ENCODE measurements at regions not wholly inside any gene's neighbourhood (a gene's known extent, or its start where the extent isn't known, plus 50 kb on each side); places are given as distances from the start of the nearest gene placed in this dataset.

- Histone ChIP-seq H3K4me1 (ENCODE audit: control insufficient read depth, low read depth, low read length) (peaks cover 2% of the 10 kb centered on the region), H3K18ac (ENCODE audit: low read length) (no peak overlapping the region), H3K79me2 (ENCODE audit: control insufficient read depth, insufficient read depth, low read length) (no peaks in the 10 kb centered on the region), H3K27ac (ENCODE audit: low read depth, low read length) (no peak overlapping the region), H4K8ac (ENCODE audit: low read depth, low read length) (no peak overlapping the region), H3K4ac (ENCODE audit: low read depth, low read length) (no peak overlapping the region), H4K5ac (ENCODE audit: low read length) (no peak overlapping the region), H3K27me3 (ENCODE audit: insufficient read depth, low read length, poor library complexity) (no peaks in the 10 kb centered on the region), H3K79me1 (ENCODE audit: low read length) (no peaks in the 10 kb centered on the region), H2BK120ac (ENCODE audit: low read depth, low read length) (no peak overlapping the region), H3K36me3 (ENCODE audit: control insufficient read depth, insufficient read depth, low read length) (no peaks in the 10 kb centered on the region), H3K56ac (ENCODE audit: low read length) (no peak overlapping the region), H2AK5ac (ENCODE audit: low read length) (no peak overlapping the region), H2BK15ac (replicated peaks; ENCODE audit: low read depth) (no peak overlapping the region), H3K23ac (ENCODE audit: low read length) (no peak overlapping the region), H3K9ac (ENCODE audit: low read length) (no peak overlapping the region), H3K4me2 (ENCODE audit: low read length) (no peak overlapping the region), H3K4me3 (ENCODE audit: low read length) (no peak overlapping the region), H2BK5ac (ENCODE audit: low read length) (no peak overlapping the region)
- no peak for DNase-seq
Observed at GRCh38 chr12:30814295-30814655, 59.5 kb upstream of the CAPRIN2 start.

GRCh38 chr12:30813525-30814294, 59.0 kb upstream of the CAPRIN2 start:
- Histone ChIP-seq H3K23ac (ENCODE audit: low read length) (no peak overlapping the region), H3K27me3 (ENCODE audit: insufficient read depth, low read length, poor library complexity) (no peaks in the 10 kb centered on the region), H4K8ac (ENCODE audit: low read depth, low read length) (no peak overlapping the region), H3K9ac (ENCODE audit: low read length) (no peak overlapping the region), H3K79me1 (ENCODE audit: low read length) (no peaks in the 10 kb centered on the region), H3K18ac (ENCODE audit: low read length) (no peak overlapping the region), H3K4ac (ENCODE audit: low read depth, low read length) (no peak overlapping the region), H4K5ac (ENCODE audit: low read length) (no peak overlapping the region), H2AK5ac (ENCODE audit: low read length) (no peak overlapping the region), H3K36me3 (ENCODE audit: control insufficient read depth, insufficient read depth, low read length) (no peaks in the 10 kb centered on the region), H3K4me2 (ENCODE audit: low read length) (no peak overlapping the region), H3K4me3 (ENCODE audit: low read length) (no peak overlapping the region), H3K79me2 (ENCODE audit: control insufficient read depth, insufficient read depth, low read length) (no peaks in the 10 kb centered on the region), H3K56ac (ENCODE audit: low read length) (no peak overlapping the region), H2BK15ac (replicated peaks; ENCODE audit: low read depth) (no peak overlapping the region), H2BK120ac (ENCODE audit: low read depth, low read length) (no peak overlapping the region), H2BK5ac (ENCODE audit: low read length) (no peak overlapping the region), H3K27ac (ENCODE audit: low read depth, low read length) (no peak overlapping the region), H3K4me1 (ENCODE audit: control insufficient read depth, low read depth, low read length) (peaks cover 2% of the 10 kb centered on the region)
- no peak for DNase-seq
- no CpG with 5 or more reads among the region's 3 CpGs for WGBS (ENCODE audit: extremely low coverage, insufficient coverage, low lambda C conversion rate)

GRCh38 chr12:30811966-30812365, 57.2 kb upstream of the CAPRIN2 start:
- Histone ChIP-seq H3K56ac (ENCODE audit: low read length) (no peak overlapping the region), H3K27ac (ENCODE audit: low read depth, low read length) (no peak overlapping the region), H4K8ac (ENCODE audit: low read depth, low read length) (no peak overlapping the region), H3K36me3 (ENCODE audit: control insufficient read depth, insufficient read depth, low read length) (no peaks in the 10 kb centered on the region), H3K18ac (ENCODE audit: low read length) (no peak overlapping the region), H3K4me1 (ENCODE audit: control insufficient read depth, low read depth, low read length) (peaks cover 2% of the 10 kb centered on the region), H3K27me3 (ENCODE audit: insufficient read depth, low read length, poor library complexity) (no peaks in the 10 kb centered on the region), H3K9ac (ENCODE audit: low read length) (no peak overlapping the region), H3K23ac (ENCODE audit: low read length) (no peak overlapping the region), H2BK120ac (ENCODE audit: low read depth, low read length) (no peak overlapping the region), H2BK15ac (replicated peaks; ENCODE audit: low read depth) (no peak overlapping the region), H3K4me2 (ENCODE audit: low read length) (no peak overlapping the region), H4K5ac (ENCODE audit: low read length) (no peak overlapping the region), H3K79me1 (ENCODE audit: low read length) (no peaks in the 10 kb centered on the region), H2AK5ac (ENCODE audit: low read length) (no peak overlapping the region), H3K4ac (ENCODE audit: low read depth, low read length) (no peak overlapping the region), H3K4me3 (ENCODE audit: low read length) (no peak overlapping the region), H3K79me2 (ENCODE audit: control insufficient read depth, insufficient read depth, low read length) (no peaks in the 10 kb centered on the region), H2BK5ac (ENCODE audit: low read length) (no peak overlapping the region)
- peak; percentile 34 for DNase-seq
- no CpG with 5 or more reads among the region's 4 CpGs for WGBS (ENCODE audit: extremely low coverage, insufficient coverage, low lambda C conversion rate)

GRCh38 chr12:30810918-30811317, 56.2 kb upstream of the CAPRIN2 start:
- Histone ChIP-seq H3K56ac (ENCODE audit: low read length) (no peak overlapping the region), H3K18ac (ENCODE audit: low read length) (no peak overlapping the region), H3K4me1 (ENCODE audit: control insufficient read depth, low read depth, low read length) (no peaks in the 10 kb centered on the region), H4K5ac (ENCODE audit: low read length) (no peak overlapping the region), H3K23ac (ENCODE audit: low read length) (no peak overlapping the region), H3K79me1 (ENCODE audit: low read length) (no peaks in the 10 kb centered on the region), H3K36me3 (ENCODE audit: control insufficient read depth, insufficient read depth, low read length) (no peaks in the 10 kb centered on the region), H2BK5ac (ENCODE audit: low read length) (no peak overlapping the region), H3K27ac (ENCODE audit: low read depth, low read length) (no peak overlapping the region), H3K79me2 (ENCODE audit: control insufficient read depth, insufficient read depth, low read length) (no peaks in the 10 kb centered on the region), H3K9ac (ENCODE audit: low read length) (no peak overlapping the region), H4K8ac (ENCODE audit: low read depth, low read length) (no peak overlapping the region), H3K4me2 (ENCODE audit: low read length) (no peak overlapping the region), H3K27me3 (ENCODE audit: insufficient read depth, low read length, poor library complexity) (no peaks in the 10 kb centered on the region), H2BK120ac (ENCODE audit: low read depth, low read length) (no peak overlapping the region), H2BK15ac (replicated peaks; ENCODE audit: low read depth) (no peak overlapping the region), H2AK5ac (ENCODE audit: low read length) (no peak overlapping the region), H3K4me3 (ENCODE audit: low read length) (no peak overlapping the region), H3K4ac (ENCODE audit: low read depth, low read length) (no peak overlapping the region)
- no peak for DNase-seq
- no CpG with 5 or more reads among the region's 2 CpGs for WGBS (ENCODE audit: extremely low coverage, insufficient coverage, low lambda C conversion rate)

- Histone ChIP-seq H4K5ac (ENCODE audit: low read length) (no peak overlapping the region), H3K56ac (ENCODE audit: low read length) (no peak overlapping the region), H3K4me1 (ENCODE audit: control insufficient read depth, low read depth, low read length) (no peaks in the 10 kb centered on the region), H3K4ac (ENCODE audit: low read depth, low read length) (no peak overlapping the region), H3K36me3 (ENCODE audit: control insufficient read depth, insufficient read depth, low read length) (no peaks in the 10 kb centered on the region), H3K79me1 (ENCODE audit: low read length) (no peaks in the 10 kb centered on the region), H3K23ac (ENCODE audit: low read length) (no peak overlapping the region), H4K8ac (ENCODE audit: low read depth, low read length) (no peak overlapping the region), H3K4me3 (ENCODE audit: low read length) (no peak overlapping the region), H3K18ac (ENCODE audit: low read length) (no peak overlapping the region), H2BK5ac (ENCODE audit: low read length) (no peak overlapping the region), H2BK15ac (replicated peaks; ENCODE audit: low read depth) (no peak overlapping the region), H3K27ac (ENCODE audit: low read depth, low read length) (no peak overlapping the region), H3K9ac (ENCODE audit: low read length) (no peak overlapping the region), H3K4me2 (ENCODE audit: low read length) (no peak overlapping the region), H2BK120ac (ENCODE audit: low read depth, low read length) (no peak overlapping the region), H3K27me3 (ENCODE audit: insufficient read depth, low read length, poor library complexity) (no peaks in the 10 kb centered on the region), H3K79me2 (ENCODE audit: control insufficient read depth, insufficient read depth, low read length) (no peaks in the 10 kb centered on the region), H2AK5ac (ENCODE audit: low read length) (no peak overlapping the region)
- DNase-seq: no peak
- WGBS (ENCODE audit: extremely low coverage, insufficient coverage, low lambda C conversion rate): no CpG with 5 or more reads among the region's 1 CpG
Observed at GRCh38 chr12:30807695-30808034, 52.9 kb upstream of the CAPRIN2 start.

- no CpG with 5 or more reads among the region's 7 CpGs for WGBS (ENCODE audit: extremely low coverage, insufficient coverage, low lambda C conversion rate)
- Histone ChIP-seq H3K36me3 (ENCODE audit: control insufficient read depth, insufficient read depth, low read length) (no peaks in the 10 kb centered on the region), H3K9ac (ENCODE audit: low read length) (peak overlapping the region; percentile 1), H3K4me1 (ENCODE audit: control insufficient read depth, low read depth, low read length) (no peaks in the 10 kb centered on the region), H2BK5ac (ENCODE audit: low read length) (no peak overlapping the region), H2BK120ac (ENCODE audit: low read depth, low read length) (no peak overlapping the region), H3K27ac (ENCODE audit: low read depth, low read length) (no peak overlapping the region), H3K79me2 (ENCODE audit: control insufficient read depth, insufficient read depth, low read length) (no peaks in the 10 kb centered on the region), H2BK15ac (replicated peaks; ENCODE audit: low read depth) (no peak overlapping the region), H3K18ac (ENCODE audit: low read length) (no peak overlapping the region), H3K23ac (ENCODE audit: low read length) (no peak overlapping the region), H2AK5ac (ENCODE audit: low read length) (no peak overlapping the region), H3K4me3 (ENCODE audit: low read length) (no peak overlapping the region), H4K5ac (ENCODE audit: low read length) (no peak overlapping the region), H3K56ac (ENCODE audit: low read length) (peak overlapping the region; percentile 38), H4K8ac (ENCODE audit: low read depth, low read length) (no peak overlapping the region), H3K4ac (ENCODE audit: low read depth, low read length) (no peak overlapping the region), H3K79me1 (ENCODE audit: low read length) (no peaks in the 10 kb centered on the region), H3K27me3 (ENCODE audit: insufficient read depth, low read length, poor library complexity) (no peaks in the 10 kb centered on the region), H3K4me2 (ENCODE audit: low read length) (no peak overlapping the region)
- DNase-seq: peak; percentile 89
Observed at GRCh38 chr12:30806989-30807694, 52.4 kb upstream of the CAPRIN2 start.
